CD4-positive, alpha-beta T cell (primary cell): ENCODE measurements at regions not wholly inside any gene's neighbourhood (a gene's known extent, or its start where the extent isn't known, plus 50 kb on each side); places are given as distances from the start of the nearest gene placed in this dataset.

Experiments
- ATAC-seq: fragments of 200-7000 bp; cut with Tn5 transposase; one replicate; pipeline ENCODE4 v1.10.0; 2022; ENCODE audit warnings: mild to moderate bottlenecking; ENCODE audit not compliant: poor library complexity
- CTCF ChIA-PET: fragments of 350-600 bp; sonication (Branson Sonifier 250); formaldehyde crosslinking; loops from one replicate; lab custom pipeline; 2021; ENCODE audit warnings: antibody characterized with exemption, inconsistent platforms; lab: Charles Lee
- POLR2A ChIA-PET: fragments of 350-600 bp; sonication (Branson Sonifier 250); formaldehyde crosslinking; loops from one replicate; lab custom pipeline; 2021; ENCODE audit warnings: antibody characterized with exemption, inconsistent platforms; lab: Charles Lee
- DNase-seq, 14 experiments: peaks; one replicate each; pipeline ENCODE4 v3.0.0-alpha.2; 2013 to 2020; ENCODE audit warnings: mixed read lengths in 2 of 14
- H3K27ac ChIP-seq, 2 donors: one replicate each; pipeline versions ENCODE4 v1.5.1 to v1.7.0; 2013; ENCODE audit warnings: low read length in 2 of 2, low read depth in 1 of 2, mild to moderate bottlenecking in 1 of 2
- H3K27me3 ChIP-seq, 2 experiments: 1 replicate in 1 of 2; 2 replicates in 1 of 2; pipeline versions ENCODE4 v1.6.1 to v1.7.0; 2013; ENCODE audit warnings: low read length in 2 of 2, control low read depth in 1 of 2, mild to moderate bottlenecking in 1 of 2, moderate library complexity in 1 of 2; ENCODE audit not compliant: insufficient read depth in 2 of 2, control insufficient read depth in 1 of 2
- H3K36me3 ChIP-seq: one replicate; pipeline ENCODE4 v1.6.1; 2013; ENCODE audit warnings: low read length, control low read depth; ENCODE audit not compliant: insufficient read depth
- H3K4me1 ChIP-seq: one replicate; pipeline ENCODE4 v1.6.1; 2013; ENCODE audit warnings: low read length, control low read depth; ENCODE audit not compliant: insufficient read depth
- H3K4me3 ChIP-seq: one replicate; pipeline ENCODE4 v1.5.1; 2013; ENCODE audit warnings: mild to moderate bottlenecking, low read length, moderate library complexity
- H3K9me3 ChIP-seq, 2 experiments: 1 replicate in 1 of 2; 2 replicates in 1 of 2; pipeline versions ENCODE4 v1.6.1 to v1.7.0; 2013; ENCODE audit warnings: low read length in 2 of 2, mild to moderate bottlenecking in 2 of 2, control low read depth in 1 of 2, moderate library complexity in 1 of 2; ENCODE audit not compliant: control insufficient read depth in 1 of 2, insufficient read depth in 1 of 2
- H3K27ac Mint-ChIP-seq: one replicate; pipeline ENCODE4 v1.8.0; 2020; ENCODE audit warnings: mixed read lengths
- H3K27me3 Mint-ChIP-seq: one replicate; pipeline ENCODE4 v1.8.0; 2021; ENCODE audit warnings: mixed read lengths
- H3K36me3 Mint-ChIP-seq: one replicate; pipeline ENCODE4 v1.8.0; 2021; ENCODE audit warnings: low read depth, mixed read lengths
- H3K4me1 Mint-ChIP-seq: one replicate; pipeline ENCODE4 v1.8.0; 2021; ENCODE audit warnings: low read depth, mixed read lengths
- H3K4me3 Mint-ChIP-seq: one replicate; pipeline ENCODE4 v1.8.0; 2020; ENCODE audit warnings: mild to moderate bottlenecking, mixed read lengths
- H3K9me3 Mint-ChIP-seq: one replicate; pipeline ENCODE4 v1.8.0; 2020; ENCODE audit warnings: mixed read lengths
- intact Hi-C, 2 experiments: fragments of 100-400 bp; cut with DNase I in 1 of 2; cut with micrococcal nuclease in 1 of 2; formaldehyde crosslinking; loops; one replicate each; pipeline versions ENCODE4 v1.15.1 to v1.9.0; 2023 to 2025; cut with DNase I, micrococcal nuclease
- TF ChIP-seq, protein P1 (sequence below): fragments of 200-600 bp; IDR thresholded peaks from one replicate; pipeline ENCODE4 v1.8.0; 2022; ENCODE audit warnings: antibody characterized with exemption, mild to moderate bottlenecking

- CTCF ChIA-PET: no interaction called here
- intact Hi-C loops: no loop called here
- Histone ChIP-seq H3K4me3 (no peak overlapping the region), H3K27me3 (no peaks in the 10 kb centered on the region), H3K27ac (no peak overlapping the region), H3K36me3 (no peaks in the 10 kb centered on the region), H3K9me3 (no peaks in the 10 kb centered on the region), H3K4me1 (no peaks in the 10 kb centered on the region)
- Mint-ChIP-seq H3K4me3 (no peak overlapping the region), H3K27ac (no peak overlapping the region), H3K27me3 (no peaks in the 10 kb centered on the region), H3K36me3 (no peaks in the 10 kb centered on the region), H3K9me3 (no peaks in the 10 kb centered on the region), H3K4me1 (no peaks in the 10 kb centered on the region)
- POLR2A ChIA-PET: no interaction called here
- TF ChIP-seq, protein P1, sequence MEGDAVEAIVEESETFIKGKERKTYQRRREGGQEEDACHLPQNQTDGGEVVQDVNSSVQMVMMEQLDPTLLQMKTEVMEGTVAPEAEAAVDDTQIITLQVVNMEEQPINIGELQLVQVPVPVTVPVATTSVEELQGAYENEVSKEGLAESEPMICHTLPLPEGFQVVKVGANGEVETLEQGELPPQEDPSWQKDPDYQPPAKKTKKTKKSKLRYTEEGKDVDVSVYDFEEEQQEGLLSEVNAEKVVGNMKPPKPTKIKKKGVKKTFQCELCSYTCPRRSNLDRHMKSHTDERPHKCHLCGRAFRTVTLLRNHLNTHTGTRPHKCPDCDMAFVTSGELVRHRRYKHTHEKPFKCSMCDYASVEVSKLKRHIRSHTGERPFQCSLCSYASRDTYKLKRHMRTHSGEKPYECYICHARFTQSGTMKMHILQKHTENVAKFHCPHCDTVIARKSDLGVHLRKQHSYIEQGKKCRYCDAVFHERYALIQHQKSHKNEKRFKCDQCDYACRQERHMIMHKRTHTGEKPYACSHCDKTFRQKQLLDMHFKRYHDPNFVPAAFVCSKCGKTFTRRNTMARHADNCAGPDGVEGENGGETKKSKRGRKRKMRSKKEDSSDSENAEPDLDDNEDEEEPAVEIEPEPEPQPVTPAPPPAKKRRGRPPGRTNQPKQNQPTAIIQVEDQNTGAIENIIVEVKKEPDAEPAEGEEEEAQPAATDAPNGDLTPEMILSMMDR: no peak
- ATAC-seq (no peak), DNase-seq (no peak)
Measured at GRCh38 chr5:89087551-89088318, 204.8 kb upstream of the MEF2C start.

- ChIA-PET CTCF (no interaction called here), POLR2A (no interaction called here)
- no peak for ATAC-seq
- H3K9me3 ChIP-seq: no peaks in the 10 kb centered on the region
- H3K27ac ChIP-seq: no peak overlapping the region
- DNase-seq: no peak
- no peaks in the 10 kb centered on the region for H3K36me3 Mint-ChIP-seq
- no peaks in the 10 kb centered on the region for H3K36me3 ChIP-seq
- intact Hi-C loops: no loop called here
- H3K9me3 Mint-ChIP-seq: no peaks in the 10 kb centered on the region
- H3K27me3 Mint-ChIP-seq: no peaks in the 10 kb centered on the region
- no peaks in the 10 kb centered on the region for H3K4me1 Mint-ChIP-seq
- TF ChIP-seq, protein P1: no peak
- H3K27me3 ChIP-seq: no peaks in the 10 kb centered on the region
- no peaks in the 10 kb centered on the region for H3K4me1 ChIP-seq
- H3K27ac Mint-ChIP-seq: no peak overlapping the region
- H3K4me3 Mint-ChIP-seq: no peak overlapping the region
- no peak overlapping the region for H3K4me3 ChIP-seq
Measured at GRCh38 chr5:89087128-89087527, 204.1 kb upstream of the MEF2C start.

GRCh38 chr5:89086390-89087086 is 203.6 kb upstream of the MEF2C start:
- no peaks in the 10 kb centered on the region for H3K4me1 ChIP-seq

More at GRCh38 chr5:89086390-89087086, 203.6 kb upstream of the MEF2C start:
- ChIA-PET POLR2A (no interaction called here), CTCF (no interaction called here)
- no peaks in the 10 kb centered on the region for H3K27me3 ChIP-seq
- no peak overlapping the region for H3K4me3 ChIP-seq
- H3K27ac Mint-ChIP-seq: no peak overlapping the region
- no peak overlapping the region for H3K27ac ChIP-seq
- H3K27me3 Mint-ChIP-seq: no peaks in the 10 kb centered on the region
- no peak for ATAC-seq
- H3K4me1 Mint-ChIP-seq: no peaks in the 10 kb centered on the region
- no peaks in the 10 kb centered on the region for H3K36me3 ChIP-seq
- TF ChIP-seq, protein P1: no peak
- intact Hi-C loops: no loop called here
- no peaks in the 10 kb centered on the region for H3K9me3 ChIP-seq
- DNase-seq: no peak
- H3K4me3 Mint-ChIP-seq: no peak overlapping the region
- H3K9me3 Mint-ChIP-seq: no peaks in the 10 kb centered on the region
- no peaks in the 10 kb centered on the region for H3K36me3 Mint-ChIP-seq
